Stimulated activated CD8-positive, alpha-beta memory T cell treated with anti-CD3 and anti-CD28 coated beads, Interleukin-2, amount 100 ng/mL, for 48 hours (primary cell): ENCODE measurements at regions not wholly inside any gene's neighbourhood (a gene's known extent, or its start where the extent isn't known, plus 50 kb on each side); places are given as distances from the start of the nearest gene placed in this dataset.
"Not testable (repeated sequence)": the region's sequence is repeated elsewhere in the genome, so short reads cannot be mapped to it uniquely, and the experiment has no call there.

Experiments used
- DNase-seq, 2 donors: peaks; one replicate each; pipeline ENCODE4 v3.0.0-alpha.2; 2020; ENCODE audit warnings: low read depth in 2 of 2

DNA sequence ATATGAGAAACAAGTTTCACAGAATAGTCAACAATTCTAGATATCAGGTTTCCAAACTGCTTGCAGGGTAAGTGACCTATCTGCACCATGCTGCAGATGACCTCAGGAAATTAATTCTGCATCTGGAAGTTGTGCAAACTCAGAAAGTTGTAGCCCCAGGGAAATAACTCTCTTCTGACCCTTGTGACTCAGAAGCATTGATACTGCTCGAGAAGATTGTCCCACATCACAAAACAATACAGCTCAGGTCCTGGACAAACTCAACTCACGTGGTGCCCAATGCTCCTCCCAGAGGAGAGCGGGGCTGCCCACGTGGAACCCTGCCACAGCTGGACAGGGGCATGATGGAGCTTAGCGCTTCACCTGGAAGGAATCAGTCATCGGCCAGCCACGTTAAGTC lies 221.9 kb upstream of the LRRC61 start:
- not testable (repeated sequence) for DNase-seq

- not testable (repeated sequence) for DNase-seq
These were observed 215.9 kb upstream of the LRRC61 start for GRCh38 chr7:150107283-150107682.

GRCh38 chr7:150110375-150110820 lies 212.8 kb upstream of the LRRC61 start:
- peak in 1 of 2 donors; percentile 50 for DNase-seq

- DNase-seq = not testable (repeated sequence)
These were observed 212.3 kb upstream of the LRRC61 start for GRCh38 chr7:150110882-150111281.

DNA sequence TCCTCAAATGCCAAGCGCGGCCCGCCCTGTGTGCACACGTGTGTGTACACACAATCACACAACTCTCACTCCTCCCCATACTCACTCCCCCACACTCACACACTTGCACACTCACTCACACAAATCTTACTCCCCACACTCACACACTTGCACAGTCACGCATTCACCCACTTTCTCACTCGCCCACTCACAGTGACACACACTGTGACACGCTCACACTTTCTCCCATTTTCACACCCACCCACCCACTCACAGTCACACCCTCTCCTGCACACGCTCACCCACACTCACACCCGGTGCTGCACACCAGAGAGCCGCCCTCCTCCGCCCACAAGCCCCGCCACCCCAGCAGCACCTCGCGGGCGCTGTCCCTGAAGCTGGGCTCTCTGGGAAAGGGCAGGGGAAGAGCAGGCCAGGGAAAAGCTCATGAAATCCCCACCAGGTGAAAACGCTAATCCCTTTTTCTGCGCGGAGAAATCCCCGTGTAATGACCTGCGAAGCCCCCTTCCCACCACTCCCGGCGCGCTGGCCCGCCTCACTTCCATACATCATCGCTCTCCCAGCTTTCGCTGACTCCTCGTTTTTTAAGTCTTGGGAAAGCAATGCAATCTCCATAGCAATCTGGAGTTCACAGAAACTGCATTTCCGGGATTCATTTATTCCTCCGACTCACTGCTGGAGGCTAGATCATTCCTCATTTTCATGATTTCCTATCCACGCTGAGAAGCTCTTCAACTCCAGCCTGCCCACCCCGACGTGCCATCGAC lies 211.6 kb upstream of the LRRC61 start:
- not testable (repeated sequence) for DNase-seq

DNA sequence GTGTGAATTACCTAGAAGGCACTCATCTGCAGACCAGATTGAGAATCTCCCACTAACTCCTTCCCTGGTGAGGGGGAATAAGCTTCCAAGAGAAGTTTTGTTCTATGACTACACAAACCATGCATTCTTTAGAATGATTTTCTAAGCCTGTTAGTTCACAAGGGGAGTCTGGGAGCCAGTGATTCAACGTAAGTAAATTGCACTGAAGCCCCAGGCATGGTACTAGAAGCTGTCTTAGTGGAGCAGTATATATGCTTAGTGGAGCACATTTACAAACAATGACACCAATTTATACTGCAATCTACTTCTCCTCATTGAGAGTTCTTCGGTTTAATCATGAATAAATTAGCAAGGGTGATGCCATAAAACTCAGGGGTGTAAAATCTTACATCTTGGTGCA lies 209.9 kb upstream of the LRRC61 start:
- not testable (repeated sequence) for DNase-seq

DNA sequence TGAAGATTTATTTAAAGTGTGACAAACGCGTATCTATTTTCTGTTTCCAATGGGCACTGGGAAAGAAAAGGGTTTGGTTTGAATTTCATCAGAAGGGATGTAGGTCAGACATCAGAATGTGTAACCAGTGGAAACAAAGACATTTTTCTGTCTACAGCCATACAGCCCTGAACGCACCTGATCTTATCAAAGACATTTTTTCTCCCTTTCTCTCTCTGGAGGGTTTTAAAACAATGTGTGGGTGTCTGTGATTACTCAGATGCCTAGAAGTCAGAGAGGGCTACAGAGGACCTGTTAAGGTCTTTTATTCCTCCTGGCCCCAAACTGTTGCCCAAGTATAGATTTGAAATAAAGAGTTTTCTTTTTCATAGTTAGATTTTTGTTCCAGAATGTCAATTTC lies 208.6 kb upstream of the LRRC61 start:
- DNase-seq = not testable (repeated sequence)

GRCh38 chr7:150119966-150120365 lies 203.2 kb upstream of the LRRC61 start:
- not testable (repeated sequence) for DNase-seq

DNA sequence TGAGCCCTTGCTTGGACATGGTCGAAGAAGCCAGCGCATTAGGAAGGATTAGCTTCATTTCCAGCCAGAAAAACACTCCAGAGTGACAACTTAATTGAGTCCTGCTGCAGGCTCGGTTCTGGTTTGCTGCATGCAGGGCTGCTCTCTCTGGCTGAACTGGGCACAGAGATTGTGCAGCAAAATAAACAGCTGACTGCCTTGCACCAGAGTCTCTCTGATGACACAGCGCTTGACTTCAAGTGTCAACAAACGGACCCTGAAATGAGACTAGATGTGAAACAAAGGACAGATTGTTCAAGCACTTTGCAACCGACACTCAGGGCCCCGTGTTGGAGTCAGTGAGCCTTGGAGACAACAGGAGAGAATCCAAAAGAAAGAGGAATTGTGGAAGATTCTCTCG lies 197.3 kb upstream of the LRRC61 start:
- DNase-seq = not testable (repeated sequence)

DNA sequence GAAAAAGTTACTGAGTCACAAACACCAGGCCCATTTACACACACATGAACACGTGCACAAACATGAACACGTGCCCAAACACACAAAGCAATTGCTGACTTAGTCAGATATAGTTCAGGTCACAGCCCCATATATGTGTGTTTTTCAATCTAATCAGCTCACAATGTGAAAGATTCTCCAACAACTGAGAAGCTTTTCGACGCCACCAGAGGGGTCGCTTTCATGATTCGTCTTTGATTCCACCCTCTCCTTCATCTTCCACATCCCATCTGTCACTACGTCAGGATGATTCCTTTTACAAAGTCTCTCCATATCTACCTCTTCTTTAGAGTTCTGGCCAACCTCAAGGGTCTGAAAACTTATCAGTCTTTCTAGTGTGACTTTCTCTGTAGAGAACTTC lies 188.7 kb upstream of the LRRC61 start:
- DNase-seq = not testable (repeated sequence)

DNA sequence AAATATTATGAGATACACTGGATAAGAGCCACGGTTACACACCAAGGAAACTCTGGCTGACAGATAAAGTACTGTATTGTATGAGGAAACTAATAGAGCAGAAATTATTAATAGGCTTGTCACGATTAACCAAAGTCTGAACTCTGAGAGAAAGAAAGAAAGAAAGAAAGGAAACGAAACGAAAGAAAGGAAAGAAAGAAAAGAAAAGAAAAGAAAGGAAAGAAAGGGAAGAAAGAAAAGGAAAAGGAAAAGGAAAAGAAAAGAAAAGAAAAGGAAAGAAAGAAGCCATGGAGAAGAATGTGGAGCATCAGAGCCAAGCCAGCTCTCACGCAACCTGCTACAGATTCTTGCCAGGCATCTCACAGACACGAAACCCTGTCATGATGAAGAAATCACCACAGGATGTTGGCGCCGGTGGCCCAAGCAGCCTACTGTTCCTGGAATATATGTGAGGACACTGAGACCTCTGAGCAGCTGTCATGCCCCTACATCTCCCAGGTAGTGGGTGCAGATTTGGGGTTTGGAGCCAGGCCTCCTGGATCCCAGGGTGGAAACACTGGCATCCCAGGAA lies 187.4 kb upstream of the LRRC61 start:
- not testable (repeated sequence) for DNase-seq

DNA sequence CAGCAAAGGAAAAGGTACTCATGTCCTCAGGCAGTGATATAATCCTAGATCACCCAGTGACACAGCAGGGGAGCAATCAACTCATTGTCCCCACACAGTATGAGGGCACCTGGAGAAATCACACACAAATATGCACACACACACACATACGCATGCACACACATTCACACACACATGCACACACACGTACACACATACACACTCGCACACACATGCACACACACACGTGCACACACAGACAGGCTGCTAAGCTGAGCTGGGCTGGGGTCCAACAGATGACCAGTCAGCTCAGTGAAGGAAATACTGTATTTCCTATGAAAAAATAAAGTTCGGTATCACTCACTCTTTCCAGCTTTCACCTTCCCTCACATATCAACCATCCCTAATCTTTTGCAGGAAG lies 183.3 kb upstream of the LRRC61 start:
- DNase-seq = not testable (repeated sequence)

DNA sequence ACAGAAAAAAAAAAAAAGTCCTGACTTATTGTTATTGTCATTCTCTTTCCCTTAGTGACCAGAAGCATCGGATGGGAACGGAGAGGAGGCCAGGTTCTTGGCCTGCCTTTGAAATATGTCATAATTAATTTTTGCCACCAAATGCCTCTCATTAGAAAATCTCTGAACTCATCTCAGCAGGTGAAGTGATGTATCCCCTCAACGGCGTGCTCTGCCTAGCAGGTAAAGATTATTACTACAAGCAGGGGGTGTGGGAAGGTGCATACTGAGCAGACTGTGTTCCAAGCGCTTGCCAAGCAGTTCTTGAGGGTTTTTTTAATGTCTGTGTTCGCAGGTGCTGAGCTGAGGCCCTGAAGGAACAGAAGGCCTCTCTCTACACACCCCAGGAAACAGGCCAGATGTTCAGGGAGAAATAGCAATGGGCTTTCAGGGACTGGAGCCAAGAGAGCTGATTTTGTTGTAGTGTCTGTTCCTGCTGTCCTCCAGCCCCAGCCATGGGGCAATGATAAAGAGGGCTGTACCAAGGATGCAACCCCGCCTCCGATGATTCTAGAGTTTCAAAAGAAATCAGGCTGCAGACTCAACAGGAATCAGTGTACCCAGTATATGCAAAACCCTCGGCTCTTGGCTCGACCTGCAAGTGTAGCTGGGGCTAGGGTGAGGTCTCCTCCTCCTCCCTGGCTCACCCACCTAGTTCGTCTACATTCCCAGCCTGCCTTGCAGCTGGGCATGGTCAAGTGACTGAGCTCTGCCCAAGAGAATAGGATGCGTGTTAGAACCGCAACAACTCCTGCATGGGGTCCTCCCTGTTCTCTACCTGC lies 181.4 kb upstream of the LRRC61 start:
- DNase-seq = not testable (repeated sequence)

DNA sequence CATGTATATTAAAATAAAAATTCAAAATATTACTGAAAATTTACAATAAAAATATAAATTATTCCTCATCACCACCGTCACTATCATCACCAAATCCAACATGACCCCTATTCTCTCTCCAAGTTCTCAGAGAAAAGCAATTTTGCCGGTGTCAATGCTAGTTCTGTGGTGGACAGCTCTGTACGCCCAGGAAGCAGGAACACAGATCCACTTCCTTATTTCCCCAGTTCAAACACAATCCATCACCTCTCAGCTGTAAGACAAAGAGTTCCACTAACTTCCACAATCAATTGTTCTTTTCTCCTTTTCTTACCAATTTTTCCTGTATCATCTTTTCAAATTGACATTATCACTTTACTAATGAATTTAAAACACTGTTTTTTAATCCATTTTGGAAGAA lies 177.0 kb upstream of the LRRC61 start:
- not testable (repeated sequence) for DNase-seq

GRCh38 chr7:150147524-150147923 lies 175.6 kb upstream of the LRRC61 start:
- not testable (repeated sequence) for DNase-seq

GRCh38 chr7:150156015-150156414 lies 167.1 kb upstream of the LRRC61 start:
- DNase-seq = not testable (repeated sequence)

DNA sequence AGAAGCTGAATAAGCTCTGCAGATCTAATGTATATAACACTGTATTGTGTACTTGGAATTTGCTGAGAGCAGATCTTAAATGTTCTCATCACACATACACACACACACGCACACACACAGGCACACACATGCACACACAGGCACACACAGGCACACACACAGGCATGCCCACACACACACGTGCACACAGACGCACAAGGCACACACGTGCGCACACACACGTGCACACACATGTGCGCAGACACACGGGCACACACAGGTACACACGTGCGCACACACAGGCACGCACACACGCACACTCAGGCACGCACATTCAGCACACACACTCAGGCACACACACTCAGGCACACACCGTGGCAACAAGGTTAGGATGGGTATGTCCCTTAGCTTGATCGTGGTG lies 164.5 kb upstream of the LRRC61 start:
- DNase-seq = not testable (repeated sequence)

- DNase-seq = not testable (repeated sequence)
These were observed 153.6 kb upstream of the LRRC61 start for GRCh38 chr7:150169515-150169914.

- not testable (repeated sequence) for DNase-seq
These were observed 153.1 kb upstream of the LRRC61 start for GRCh38 chr7:150169943-150170490.

GRCh38 chr7:150183602-150184001 lies 139.6 kb upstream of the LRRC61 start:
- not testable (repeated sequence) for DNase-seq

GRCh38 chr7:150189963-150190362 lies 133.2 kb upstream of the LRRC61 start:
- not testable (repeated sequence) for DNase-seq

GRCh38 chr7:150192541-150192940 lies 130.6 kb upstream of the LRRC61 start:
- not testable (repeated sequence) for DNase-seq
